NT2/D1 (cell line): ENCODE measurements at regions not wholly inside any gene's neighbourhood (a gene's known extent, or its start where the extent isn't known, plus 50 kb on each side); places are given as distances from the start of the nearest gene placed in this dataset.

ENCODE experiments used
- SUZ12 ChIP-seq: IDR thresholded peaks from 2 replicates; pipeline ENCODE4 v1.6.1; 2011; ENCODE audit not compliant: insufficient read length, insufficient read depth; ENCODE audit errors: extremely low read depth
- YY1 ChIP-seq: IDR thresholded peaks from 2 replicates; pipeline ENCODE4 v1.6.1; 2011; ENCODE audit not compliant: insufficient read length, insufficient read depth
- ZNF274 ChIP-seq: IDR thresholded peaks from 2 replicates; pipeline ENCODE4 v1.6.1; 2011; ENCODE audit warnings: mild to moderate bottlenecking, low read depth, low read length

- TF ChIP-seq SUZ12 (no peak), YY1 (no peak), ZNF274 (no peak)
Measured at GRCh38 chr10:128875030-128875744, 591.9 kb upstream of the MGMT start.
